DOHH2 (cell line): ENCODE measurements at regions not wholly inside any gene's neighbourhood (a gene's known extent, or its start where the extent isn't known, plus 50 kb on each side); places are given as distances from the start of the nearest gene placed in this dataset.
"Not testable (repeated sequence)": the region's sequence is repeated elsewhere in the genome, so short reads cannot be mapped to it uniquely, and the experiment has no call there.

ENCODE experiments used
- H3F3A ChIP-seq: fragments of 200-600 bp; sonication (generic), shearing (Covaris generic); 2 replicates; pipeline ENCODE4 v1.6.0; 2016; ENCODE audit warnings: antibody characterized with exemption, mild to moderate bottlenecking; ENCODE audit not compliant: control insufficient read depth, insufficient read depth
- H3K27ac ChIP-seq: fragments of 200-600 bp; sonication (generic); 2 replicates; pipeline ENCODE4 v1.5.1; 2014; ENCODE audit warnings: low read depth, mild to moderate bottlenecking, low read length, moderate library complexity
- H3K27me3 ChIP-seq: fragments of 200-600 bp; sonication (generic); 2 replicates; pipeline ENCODE4 v1.6.1; 2014; ENCODE audit warnings: mild to moderate bottlenecking, low read length, mixed read lengths; ENCODE audit not compliant: control insufficient read depth
- H3K36me3 ChIP-seq: fragments of 200-600 bp; sonication (generic); 2 replicates; pipeline ENCODE4 v1.6.1; 2014; ENCODE audit warnings: mild to moderate bottlenecking, low read length, moderate library complexity, mixed read lengths; ENCODE audit not compliant: control insufficient read depth
- H3K4me1 ChIP-seq: fragments of 200-600 bp; sonication (generic); 2 replicates; pipeline ENCODE4 v1.6.1; 2014; ENCODE audit warnings: mild to moderate bottlenecking, low read length, mixed read lengths; ENCODE audit not compliant: control insufficient read depth
- H3K4me2 ChIP-seq: fragments of 200-600 bp; sonication (generic); 2 replicates; pipeline ENCODE4 v1.6.0; 2014; ENCODE audit warnings: mild to moderate bottlenecking, low read length, moderate library complexity
- H3K4me3 ChIP-seq: fragments of 200-600 bp; sonication (generic); 2 replicates; pipeline ENCODE4 v1.5.1; 2014; ENCODE audit warnings: mild to moderate bottlenecking, low read length, mixed read lengths
- H3K79me2 ChIP-seq: fragments of 200-600 bp; sonication (generic); 2 replicates; pipeline ENCODE4 v1.6.1; 2014; ENCODE audit warnings: mild to moderate bottlenecking, low read length, mixed read lengths; ENCODE audit not compliant: control insufficient read depth
- H3K9me2 ChIP-seq: fragments of 200-600 bp; sonication (generic); replicated peaks from 2 replicates; pipeline ENCODE4 v1.6.1; 2014; ENCODE audit warnings: mild to moderate bottlenecking, low read length, mixed read lengths; ENCODE audit not compliant: control insufficient read depth
- H3K9me3 ChIP-seq: fragments of 200-600 bp; sonication (generic); 2 replicates; pipeline ENCODE4 v1.6.1; 2014; ENCODE audit warnings: antibody characterized with exemption, low read length, mixed read lengths; ENCODE audit not compliant: control insufficient read depth, insufficient read depth
- H4K20me1 ChIP-seq: fragments of 200-600 bp; sonication (generic); 2 replicates; pipeline ENCODE4 v1.6.0; 2014; ENCODE audit warnings: low read depth, mild to moderate bottlenecking, antibody characterized with exemption, low read length, moderate library complexity; ENCODE audit not compliant: control insufficient read depth, insufficient read depth
- CTCF ChIP-seq: fragments of 200-600 bp; sonication (generic); IDR thresholded peaks from one replicate; pipeline ENCODE4 v1.5.1; 2014; ENCODE audit warnings: antibody characterized with exemption, mild to moderate bottlenecking, low read depth, low read length; ENCODE audit not compliant: poor library complexity, severe bottlenecking
- EZH2phosphoT487 ChIP-seq: fragments of 200-600 bp; sonication (generic); IDR thresholded peaks from 2 replicates; pipeline ENCODE4 v1.6.1; 2017; ENCODE audit warnings: borderline replicate concordance, mild to moderate bottlenecking, antibody characterized with exemption, low read length, moderate library complexity, mixed read lengths

GRCh38 chr13:28607187-28607955 is 51.6 kb upstream of the POMP start:
- no peak overlapping the region for H3K4me2 ChIP-seq
- no peaks in the 10 kb centered on the region for H3K79me2 ChIP-seq
- no peaks in the 10 kb centered on the region for H3K9me3 ChIP-seq
- no peaks in the 10 kb centered on the region for H4K20me1 ChIP-seq
- no peaks in the 10 kb centered on the region for H3F3A ChIP-seq
- H3K4me3 ChIP-seq, result no peak overlapping the region
- H3K36me3 ChIP-seq, result no peaks in the 10 kb centered on the region
- H3K9me2 ChIP-seq, result no peaks in the 10 kb centered on the region
- no peaks in the 10 kb centered on the region for H3K27me3 ChIP-seq
- no peak for TF ChIP-seq CTCF
- no peak for TF ChIP-seq EZH2phosphoT487
- H3K4me1 ChIP-seq, result peaks cover 11% of the 10 kb centered on the region
- no peak overlapping the region for H3K27ac ChIP-seq

- Histone ChIP-seq H3K27ac (no peak overlapping the region), H3F3A (no peaks in the 10 kb centered on the region; the same call in 1 of the 2 replicates), H3K27me3 (no peaks in the 10 kb centered on the region), H3K4me1 (peaks cover 15% of the 10 kb centered on the region), H3K9me2 (no peaks in the 10 kb centered on the region), H4K20me1 (no peaks in the 10 kb centered on the region), H3K9me3 (no peaks in the 10 kb centered on the region), H3K36me3 (no peaks in the 10 kb centered on the region), H3K4me3 (no peak overlapping the region), H3K4me2 (no peak overlapping the region), H3K79me2 (no peaks in the 10 kb centered on the region)
- no peak for TF ChIP-seq EZH2phosphoT487
- no peak for TF ChIP-seq CTCF
Measured at GRCh38 chr13:28606466-28606865, 52.5 kb upstream of the POMP start.

GRCh38 chr13:28605147-28605546 is 53.8 kb upstream of the POMP start:
- H3K4me3 ChIP-seq, H3K27ac ChIP-seq, H3F3A ChIP-seq, H3K9me3 ChIP-seq, H3K79me2 ChIP-seq, H3K4me2 ChIP-seq, H4K20me1 ChIP-seq, H3K27me3 ChIP-seq, H3K36me3 ChIP-seq, H3K9me2 ChIP-seq: not testable (repeated sequence)
- H3K4me1 ChIP-seq, result peaks cover 24% of the 10 kb centered on the region

- Histone ChIP-seq H3K27me3 (no peaks in the 10 kb centered on the region), H3F3A (no peaks in the 10 kb centered on the region; the same call in 1 of the 2 replicates), H3K4me1 (peaks cover 31% of the 10 kb centered on the region), H3K79me2 (no peaks in the 10 kb centered on the region), H3K36me3 (no peaks in the 10 kb centered on the region), H3K9me2 (no peaks in the 10 kb centered on the region), H4K20me1 (no peaks in the 10 kb centered on the region), H3K27ac (no peak overlapping the region), H3K4me2 (no peak overlapping the region), H3K9me3 (no peaks in the 10 kb centered on the region), H3K4me3 (no peak overlapping the region)
- no peak for TF ChIP-seq EZH2phosphoT487
Measured at GRCh38 chr13:28603043-28603664, 55.8 kb upstream of the POMP start.
